ENCODE measurements at regions not wholly inside any gene's neighbourhood (a gene's known extent, or its start where the extent isn't known, plus 50 kb on each side); places are given as distances from the start of the nearest gene placed in this dataset.

DNA sequence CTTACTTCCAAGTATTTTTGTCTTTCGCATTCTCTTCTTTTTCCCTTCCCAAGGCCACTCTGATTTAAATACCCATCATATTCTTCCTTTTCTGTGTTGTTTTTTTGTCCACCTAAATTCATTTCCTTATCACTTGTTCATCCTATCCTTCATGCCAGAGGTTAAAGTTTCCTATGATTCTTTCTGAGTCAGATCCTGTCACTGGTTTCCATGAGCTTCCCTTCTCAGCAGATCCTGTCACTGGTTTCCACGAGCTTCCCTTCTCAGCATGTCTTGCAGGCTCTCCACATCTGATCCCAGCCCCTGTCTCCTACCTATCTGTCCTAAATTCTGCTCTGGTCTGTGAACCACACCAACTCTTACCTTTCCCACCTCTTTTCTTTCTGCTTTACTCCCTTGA lies 311.8 kb upstream of the RGS6 start:
- Histone ChIP-seq H3K27me3 (ENCODE audit: insufficient read depth, low read depth, low read length) (no peaks in the 10 kb centered on the region), H3F3A (ENCODE audit: insufficient read depth, low read length, poor library complexity, severe bottlenecking) (no peaks in the 10 kb centered on the region), H2AFZ (ENCODE audit: low read depth, low read length) (no peak overlapping the region), H3K36me3 (ENCODE audit: insufficient read depth, low read length) (no peaks in the 10 kb centered on the region), H3K4me3 (ENCODE audit: low read length) (no peak overlapping the region), H4K20me1 (ENCODE audit: insufficient read depth) (no peaks in the 10 kb centered on the region), H3K4me2 (ENCODE audit: low read length) (no peak overlapping the region), H3K9me2 (ENCODE audit: insufficient read depth, low read length) (no peaks in the 10 kb centered on the region), H3K9me3 (ENCODE audit: low read length) (no peaks in the 10 kb centered on the region), H3K27ac (ENCODE audit: low read length) (no peak overlapping the region), H3K79me2 (replicated peaks; ENCODE audit: insufficient read depth, low read length) (no peaks in the 10 kb centered on the region), H3K9ac (ENCODE audit: low read length) (no peak overlapping the region)
- TF ChIP-seq SMC3 (conservative IDR thresholded peaks at IDR 0.05; ENCODE audit: poor library complexity) (no peak), MXI1 (conservative IDR thresholded peaks at IDR 0.05; ENCODE audit: poor library complexity, severe bottlenecking) (no peak), TAF1 (IDR thresholded peaks at IDR 0.05; ENCODE audit: low read depth) (no peak), EP300 (conservative IDR thresholded peaks at IDR 0.05; ENCODE audit: poor library complexity, severe bottlenecking) (no peak), EZH2 (IDR thresholded peaks at IDR 0.05; ENCODE audit: borderline replicate concordance, insufficient read depth, low read length, poor library complexity, severe bottlenecking) (no peak), POLR2AphosphoS5 (IDR thresholded peaks at IDR 0.05) (no peak), RAD21 (conservative IDR thresholded peaks at IDR 0.05) (no peak)
- TF ChIP-seq, protein P1, sequence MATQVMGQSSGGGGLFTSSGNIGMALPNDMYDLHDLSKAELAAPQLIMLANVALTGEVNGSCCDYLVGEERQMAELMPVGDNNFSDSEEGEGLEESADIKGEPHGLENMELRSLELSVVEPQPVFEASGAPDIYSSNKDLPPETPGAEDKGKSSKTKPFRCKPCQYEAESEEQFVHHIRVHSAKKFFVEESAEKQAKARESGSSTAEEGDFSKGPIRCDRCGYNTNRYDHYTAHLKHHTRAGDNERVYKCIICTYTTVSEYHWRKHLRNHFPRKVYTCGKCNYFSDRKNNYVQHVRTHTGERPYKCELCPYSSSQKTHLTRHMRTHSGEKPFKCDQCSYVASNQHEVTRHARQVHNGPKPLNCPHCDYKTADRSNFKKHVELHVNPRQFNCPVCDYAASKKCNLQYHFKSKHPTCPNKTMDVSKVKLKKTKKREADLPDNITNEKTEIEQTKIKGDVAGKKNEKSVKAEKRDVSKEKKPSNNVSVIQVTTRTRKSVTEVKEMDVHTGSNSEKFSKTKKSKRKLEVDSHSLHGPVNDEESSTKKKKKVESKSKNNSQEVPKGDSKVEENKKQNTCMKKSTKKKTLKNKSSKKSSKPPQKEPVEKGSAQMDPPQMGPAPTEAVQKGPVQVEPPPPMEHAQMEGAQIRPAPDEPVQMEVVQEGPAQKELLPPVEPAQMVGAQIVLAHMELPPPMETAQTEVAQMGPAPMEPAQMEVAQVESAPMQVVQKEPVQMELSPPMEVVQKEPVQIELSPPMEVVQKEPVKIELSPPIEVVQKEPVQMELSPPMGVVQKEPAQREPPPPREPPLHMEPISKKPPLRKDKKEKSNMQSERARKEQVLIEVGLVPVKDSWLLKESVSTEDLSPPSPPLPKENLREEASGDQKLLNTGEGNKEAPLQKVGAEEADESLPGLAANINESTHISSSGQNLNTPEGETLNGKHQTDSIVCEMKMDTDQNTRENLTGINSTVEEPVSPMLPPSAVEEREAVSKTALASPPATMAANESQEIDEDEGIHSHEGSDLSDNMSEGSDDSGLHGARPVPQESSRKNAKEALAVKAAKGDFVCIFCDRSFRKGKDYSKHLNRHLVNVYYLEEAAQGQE (IDR thresholded peaks at IDR 0.05; ENCODE audit: borderline replicate concordance) = no peak
- TF ChIP-seq, protein P2, sequence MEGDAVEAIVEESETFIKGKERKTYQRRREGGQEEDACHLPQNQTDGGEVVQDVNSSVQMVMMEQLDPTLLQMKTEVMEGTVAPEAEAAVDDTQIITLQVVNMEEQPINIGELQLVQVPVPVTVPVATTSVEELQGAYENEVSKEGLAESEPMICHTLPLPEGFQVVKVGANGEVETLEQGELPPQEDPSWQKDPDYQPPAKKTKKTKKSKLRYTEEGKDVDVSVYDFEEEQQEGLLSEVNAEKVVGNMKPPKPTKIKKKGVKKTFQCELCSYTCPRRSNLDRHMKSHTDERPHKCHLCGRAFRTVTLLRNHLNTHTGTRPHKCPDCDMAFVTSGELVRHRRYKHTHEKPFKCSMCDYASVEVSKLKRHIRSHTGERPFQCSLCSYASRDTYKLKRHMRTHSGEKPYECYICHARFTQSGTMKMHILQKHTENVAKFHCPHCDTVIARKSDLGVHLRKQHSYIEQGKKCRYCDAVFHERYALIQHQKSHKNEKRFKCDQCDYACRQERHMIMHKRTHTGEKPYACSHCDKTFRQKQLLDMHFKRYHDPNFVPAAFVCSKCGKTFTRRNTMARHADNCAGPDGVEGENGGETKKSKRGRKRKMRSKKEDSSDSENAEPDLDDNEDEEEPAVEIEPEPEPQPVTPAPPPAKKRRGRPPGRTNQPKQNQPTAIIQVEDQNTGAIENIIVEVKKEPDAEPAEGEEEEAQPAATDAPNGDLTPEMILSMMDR (IDR thresholded peaks at IDR 0.05; ENCODE audit: poor library complexity, severe bottlenecking) = no peak

DNA sequence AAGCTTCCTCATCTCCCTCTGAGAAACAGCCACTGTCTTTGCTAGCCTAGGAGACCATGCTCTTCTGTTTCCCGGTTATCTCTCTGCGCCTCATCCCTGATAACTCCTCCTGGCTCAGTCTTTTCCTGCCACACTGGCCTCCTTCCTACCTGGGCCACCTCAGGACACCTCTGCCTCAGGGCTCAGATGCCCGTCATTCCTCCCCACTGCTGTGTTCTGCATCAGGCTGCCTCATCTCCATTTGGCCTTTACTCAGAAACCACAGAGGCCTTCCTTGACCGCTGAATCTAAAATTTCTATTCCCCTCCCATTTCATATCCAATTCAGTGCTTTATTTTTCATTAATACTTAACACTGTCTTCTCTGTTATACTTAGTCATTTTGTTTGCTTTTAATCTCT lies 311.0 kb upstream of the RGS6 start:
- H3F3A ChIP-seq (ENCODE audit: insufficient read depth, low read length, poor library complexity, severe bottlenecking) = no peaks in the 10 kb centered on the region
- H3K27me3 ChIP-seq (ENCODE audit: insufficient read depth, low read depth, low read length) = no peaks in the 10 kb centered on the region
- H3K79me2 ChIP-seq (replicated peaks; ENCODE audit: insufficient read depth, low read length) = no peaks in the 10 kb centered on the region
- H3K9me2 ChIP-seq (ENCODE audit: insufficient read depth, low read length) = no peaks in the 10 kb centered on the region
- H3K4me3 ChIP-seq (ENCODE audit: low read length) = no peak overlapping the region
- no peaks in the 10 kb centered on the region for H3K9me3 ChIP-seq (ENCODE audit: low read length)
- H3K27ac ChIP-seq (ENCODE audit: low read length) = no peak overlapping the region
- TF ChIP-seq SMC3 (conservative IDR thresholded peaks at IDR 0.05; ENCODE audit: poor library complexity) = no peak
- no peaks in the 10 kb centered on the region for H3K36me3 ChIP-seq (ENCODE audit: insufficient read depth, low read length)
- H4K20me1 ChIP-seq (ENCODE audit: insufficient read depth) = no peaks in the 10 kb centered on the region
- no peak overlapping the region for H2AFZ ChIP-seq (ENCODE audit: low read depth, low read length)
- no peak overlapping the region for H3K9ac ChIP-seq (ENCODE audit: low read length)
- H3K4me2 ChIP-seq (ENCODE audit: low read length) = no peak overlapping the region
